GM21423 (cell line): ENCODE measurements at regions not wholly inside any gene's neighbourhood (a gene's known extent, or its start where the extent isn't known, plus 50 kb on each side); places are given as distances from the start of the nearest gene placed in this dataset.
"Not testable (repeated sequence)": the region's sequence is repeated elsewhere in the genome, so short reads cannot be mapped to it uniquely, and the experiment has no call there.

Source experiments
- ATAC-seq: cut with Tn5 transposase; IDR thresholded peaks from one replicate; pipeline ENCODE4 v1.9.1; 2021; ENCODE audit warnings: mild to moderate bottlenecking, moderate library complexity; ENCODE audit not compliant: unreplicated experiment

DNA sequence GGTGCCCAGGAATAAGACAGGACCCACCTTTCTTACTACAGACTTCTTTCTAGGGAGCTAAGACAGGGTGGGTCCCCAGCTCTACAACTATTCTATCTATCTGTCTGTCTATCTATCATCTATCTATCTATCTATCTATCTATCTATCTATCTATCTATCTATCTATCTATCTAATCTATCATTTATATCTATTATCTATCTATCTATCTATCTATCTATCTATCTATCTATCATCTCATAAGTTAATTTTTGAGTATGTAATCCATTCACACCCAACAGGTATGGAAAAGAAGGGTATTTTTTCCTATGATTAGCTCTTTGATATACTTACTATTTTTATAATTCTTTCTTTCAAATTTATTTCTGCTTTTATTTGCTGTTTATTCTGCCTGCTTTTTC lies 55.9 kb downstream of the BAMBI start:
- ATAC-seq = no peak

DNA sequence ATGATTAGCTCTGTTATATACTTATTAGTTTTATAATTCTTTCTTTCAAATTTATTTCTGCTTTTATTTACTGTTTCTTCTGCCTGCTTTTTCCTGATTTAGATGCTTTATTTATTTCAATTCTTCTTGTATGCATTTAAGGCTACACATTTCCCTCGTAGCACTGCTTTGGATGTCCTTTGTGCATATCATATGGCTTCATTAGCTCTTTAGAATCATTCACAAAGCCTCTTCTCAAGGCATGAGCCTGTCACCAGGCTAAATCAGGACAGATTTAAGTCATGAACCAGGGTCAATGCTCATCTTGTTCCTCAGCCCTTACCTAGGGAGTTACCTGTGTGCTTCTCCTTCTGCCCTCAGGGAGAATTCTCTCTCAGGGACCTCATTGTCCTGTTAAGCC lies 56.3 kb downstream of the BAMBI start:
- ATAC-seq = no peak

DNA sequence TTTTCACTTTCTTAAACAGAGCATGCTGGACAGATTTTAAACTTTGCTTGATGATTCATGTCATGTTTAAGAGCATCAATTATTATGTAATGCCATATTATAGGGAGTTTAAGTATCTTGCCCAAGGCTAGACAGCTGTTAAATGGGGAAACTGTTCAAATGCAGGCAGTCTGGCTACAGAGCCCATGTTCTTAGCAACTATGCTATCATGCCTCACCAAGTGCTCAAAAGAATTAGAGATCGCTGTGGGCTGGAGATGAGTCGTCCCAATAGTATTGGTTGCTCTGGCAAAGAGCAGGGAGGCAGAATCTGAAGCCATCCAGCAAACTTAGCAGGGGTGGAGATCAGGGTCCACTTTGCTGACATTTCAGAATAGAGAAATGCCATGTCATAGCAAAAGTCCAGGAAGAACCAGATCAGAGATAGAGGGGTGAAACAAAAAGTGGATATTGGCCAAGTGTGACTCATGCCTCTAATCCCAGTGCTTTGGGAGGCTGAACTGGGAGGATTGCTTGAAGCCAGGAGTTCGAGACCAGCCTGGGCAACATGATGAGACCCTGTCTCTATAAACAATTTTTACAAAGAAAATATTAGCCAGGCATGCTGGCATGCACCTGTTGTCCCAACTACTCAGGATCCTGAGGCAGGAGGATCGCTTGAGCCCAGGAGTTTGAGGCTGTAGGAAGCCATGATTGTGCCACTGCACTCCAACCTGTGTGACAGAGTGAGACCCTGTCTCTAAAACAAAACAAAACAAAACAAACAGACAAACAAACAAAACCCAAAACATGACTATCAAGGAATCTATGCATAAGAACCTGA lies 57.8 kb downstream of the BAMBI start:
- ATAC-seq = no peak

DNA sequence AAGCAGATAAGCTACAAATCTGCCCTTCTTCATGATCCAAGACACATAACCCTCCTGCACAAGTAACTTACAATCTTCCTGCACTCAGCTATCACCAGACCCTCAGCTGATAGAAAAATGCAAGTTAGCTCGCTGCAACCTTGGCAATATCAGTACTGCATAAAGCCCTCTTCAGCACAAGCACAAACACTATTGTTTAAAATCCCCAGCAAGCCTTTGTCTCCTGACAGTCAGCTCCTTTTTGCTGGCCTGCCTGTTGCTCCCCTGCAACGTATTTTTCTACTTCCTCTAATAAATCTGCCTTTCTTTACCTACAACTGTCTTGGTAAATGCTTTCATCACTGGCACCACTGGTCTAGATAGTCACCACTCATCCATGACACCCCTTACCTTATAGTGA lies 59.8 kb downstream of the BAMBI start:
- no peak for ATAC-seq

DNA sequence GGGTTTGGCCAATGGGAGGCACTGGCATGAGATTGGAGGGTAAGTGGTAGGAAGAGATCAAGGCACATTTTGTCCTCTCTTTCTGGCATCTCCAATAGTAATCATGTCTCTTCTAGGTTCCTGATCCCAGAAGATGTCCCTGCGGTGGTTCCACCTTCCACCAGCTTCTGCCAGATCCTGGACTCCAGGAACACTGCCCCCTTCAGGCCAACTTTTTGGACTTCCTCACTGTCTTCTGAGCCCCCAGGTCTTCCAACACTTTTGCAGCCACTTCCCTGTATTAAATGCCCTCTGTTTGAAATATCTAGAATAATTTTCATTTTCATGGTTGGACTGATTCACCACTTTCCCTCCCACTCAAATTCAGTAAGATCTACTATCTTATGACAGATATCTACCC lies 60.9 kb downstream of the BAMBI start:
- ATAC-seq = no peak

DNA sequence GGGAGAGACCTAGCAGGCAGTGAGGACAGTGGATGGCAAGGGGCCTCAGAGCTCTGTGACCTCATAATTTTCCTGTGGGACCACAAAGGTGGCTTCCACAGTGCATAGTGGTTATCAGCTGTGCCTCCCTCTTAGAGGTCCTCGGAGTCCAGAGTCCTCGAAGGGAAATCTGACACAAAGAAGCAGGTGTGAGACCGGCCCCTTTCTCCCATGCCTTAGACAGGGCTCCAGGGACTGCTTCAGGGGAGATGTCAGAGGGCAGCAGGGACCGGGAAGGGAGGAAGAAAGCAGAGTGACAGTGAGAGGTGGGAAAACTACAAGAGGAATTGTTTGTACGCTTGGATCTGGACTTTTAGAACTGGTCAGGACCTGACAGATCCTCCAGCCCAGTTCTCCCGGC lies 66.3 kb downstream of the BAMBI start:
- no peak for ATAC-seq

DNA sequence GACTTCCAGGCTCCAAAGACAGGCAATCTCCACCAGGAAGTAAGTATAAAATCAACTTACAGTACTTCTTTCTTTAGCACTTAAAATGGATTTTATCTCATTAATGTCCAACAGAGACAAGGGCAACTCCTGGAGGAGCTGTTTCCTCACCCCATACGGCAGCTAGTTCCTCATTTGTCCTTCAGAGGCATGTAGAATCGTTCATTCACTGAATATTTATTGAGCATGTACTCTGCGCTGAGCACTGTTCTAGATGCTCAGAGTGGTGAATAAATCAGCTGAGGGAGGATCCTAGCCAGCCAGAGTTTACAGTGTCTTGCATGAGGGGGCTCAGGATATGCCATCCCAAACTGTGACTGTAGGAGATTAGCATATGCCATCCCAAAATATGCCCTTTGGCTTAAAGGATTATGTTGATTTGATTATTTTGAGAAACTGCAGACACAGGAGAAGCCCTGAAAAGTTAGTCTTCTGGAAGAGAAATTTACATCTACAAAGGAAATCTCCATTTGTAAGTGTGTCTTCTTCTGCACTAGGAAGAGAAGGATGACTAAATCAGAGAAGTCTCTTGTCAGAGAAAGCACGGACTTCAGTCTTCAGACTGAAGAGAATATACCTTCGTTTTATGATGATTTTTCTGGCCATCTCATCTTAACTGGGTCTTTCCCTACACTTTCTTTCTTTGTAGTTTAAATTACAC lies 66.9 kb downstream of the BAMBI start:
- no peak for ATAC-seq

DNA sequence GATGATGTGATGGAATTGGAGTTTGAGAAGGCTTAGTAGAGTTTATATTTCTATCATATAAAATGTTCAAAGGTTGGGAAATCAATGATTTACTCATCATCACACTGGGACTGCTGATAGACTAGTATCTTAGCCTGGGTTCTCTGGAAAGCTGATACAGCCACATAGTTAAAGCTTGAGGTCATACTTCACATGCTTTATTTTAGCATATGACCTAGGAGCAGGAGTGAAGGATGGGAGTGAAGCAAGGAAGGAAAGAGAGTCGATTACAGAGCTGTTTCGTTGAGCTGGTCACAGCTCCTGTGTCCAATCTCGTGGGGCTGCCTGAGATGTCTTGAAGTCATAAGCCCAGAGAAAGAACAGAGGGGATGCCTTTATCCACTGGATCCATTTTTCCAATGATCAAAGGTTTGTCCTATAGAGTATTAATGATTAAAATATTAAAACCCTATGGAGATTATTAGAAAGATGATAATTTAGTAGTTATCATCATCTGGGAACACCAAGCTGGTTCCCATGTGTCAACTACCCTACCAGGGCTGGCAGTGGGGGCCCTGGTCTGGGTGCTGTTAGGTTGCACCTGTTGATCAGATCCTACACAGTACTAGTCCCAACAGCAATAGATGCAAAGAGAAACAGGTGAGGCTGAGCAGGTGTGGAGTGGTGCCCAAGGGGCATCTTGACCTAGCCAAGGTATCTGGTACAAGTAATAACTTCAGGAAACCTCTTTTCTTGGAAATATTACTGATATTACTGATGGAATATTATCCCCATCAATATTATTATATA lies 77.8 kb downstream of the BAMBI start:
- ATAC-seq = no peak

DNA sequence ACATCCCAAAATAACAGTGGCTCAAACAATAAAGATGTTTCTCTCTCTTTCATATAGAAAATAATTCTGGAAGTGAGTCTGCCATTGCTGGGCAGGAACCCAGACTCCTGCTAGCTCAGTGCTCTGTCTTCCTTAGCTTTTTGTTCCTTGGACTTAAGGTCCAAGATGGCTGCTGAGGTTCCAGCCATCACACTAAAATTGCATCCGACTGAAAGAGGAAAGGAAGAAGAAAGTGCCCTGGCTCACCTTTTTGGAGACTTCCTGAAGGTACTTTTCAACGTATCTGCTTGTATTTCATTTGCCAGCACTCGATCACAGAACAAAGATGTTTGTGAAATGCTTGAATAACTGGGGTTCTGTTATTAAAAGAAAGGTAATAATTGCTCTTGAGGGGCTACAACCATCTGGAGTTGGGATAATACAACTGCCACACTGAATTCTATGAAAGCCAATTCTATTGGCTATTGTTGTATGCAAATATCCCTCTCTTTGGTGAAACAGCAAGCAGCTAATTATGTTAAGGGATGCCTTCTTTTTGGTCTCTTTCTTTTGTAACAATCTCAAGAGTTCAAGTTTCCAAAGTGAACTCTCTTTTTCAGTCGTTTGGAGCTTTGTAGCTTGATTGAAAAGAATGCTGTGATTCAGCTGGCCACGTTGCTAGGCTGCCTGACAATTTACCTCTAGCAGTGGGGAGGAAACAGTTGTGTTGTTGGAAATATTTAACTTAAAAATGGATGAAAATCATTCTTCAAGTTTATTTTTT lies 83.9 kb downstream of the BAMBI start:
- ATAC-seq = no peak

DNA sequence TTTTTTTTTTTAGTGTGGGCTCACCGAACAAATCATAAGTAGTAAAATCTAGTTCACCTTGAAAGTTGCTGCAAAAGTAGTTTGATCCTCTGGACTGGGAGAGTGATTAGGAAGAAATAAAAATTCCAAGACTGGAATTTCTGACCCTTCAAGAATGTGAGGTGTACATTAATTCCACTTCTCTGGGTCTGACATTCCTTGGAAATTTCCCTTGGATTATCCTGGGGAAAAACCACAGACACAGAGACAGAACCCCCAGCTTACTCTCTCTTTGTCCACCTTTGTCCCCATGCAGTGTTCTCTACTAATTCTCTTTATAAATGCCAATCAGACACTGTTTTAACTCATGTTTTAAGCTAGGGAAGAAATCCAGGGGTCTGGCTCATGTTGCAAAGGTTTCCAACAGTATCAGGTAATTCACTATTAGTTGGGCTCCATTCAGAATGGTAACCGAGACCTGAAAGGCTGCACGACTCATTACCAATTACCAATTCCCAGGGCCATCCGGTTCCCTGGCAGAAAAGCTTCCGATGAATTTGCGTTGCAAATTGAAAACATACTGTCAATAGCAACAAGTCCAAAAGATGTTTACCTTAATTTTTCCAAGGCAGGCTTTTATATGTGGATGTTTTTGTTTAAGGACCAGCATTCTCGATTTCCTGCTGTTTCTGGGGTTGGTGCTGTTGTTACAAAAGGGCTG lies 86.3 kb downstream of the BAMBI start:
- ATAC-seq = no peak

DNA sequence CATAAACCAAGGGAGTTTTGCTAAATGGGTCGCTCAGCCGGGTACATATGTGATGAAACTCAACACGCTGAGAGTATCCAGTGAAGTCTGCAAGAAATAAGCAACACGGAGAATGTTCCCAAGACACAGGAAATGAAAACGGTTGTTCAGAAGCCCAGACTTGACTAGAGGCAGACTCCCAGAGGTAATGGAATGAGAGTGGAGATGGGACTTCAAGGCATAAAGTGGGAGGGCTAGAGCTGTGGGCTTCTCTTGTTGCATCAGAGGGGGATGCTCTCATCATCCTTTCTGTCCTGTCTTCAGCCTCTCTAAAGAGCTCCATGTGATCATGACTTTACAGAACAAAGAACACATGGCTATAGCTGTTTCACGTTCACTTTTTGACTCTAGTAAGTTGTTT lies 88.3 kb downstream of the BAMBI start:
- no peak for ATAC-seq

DNA sequence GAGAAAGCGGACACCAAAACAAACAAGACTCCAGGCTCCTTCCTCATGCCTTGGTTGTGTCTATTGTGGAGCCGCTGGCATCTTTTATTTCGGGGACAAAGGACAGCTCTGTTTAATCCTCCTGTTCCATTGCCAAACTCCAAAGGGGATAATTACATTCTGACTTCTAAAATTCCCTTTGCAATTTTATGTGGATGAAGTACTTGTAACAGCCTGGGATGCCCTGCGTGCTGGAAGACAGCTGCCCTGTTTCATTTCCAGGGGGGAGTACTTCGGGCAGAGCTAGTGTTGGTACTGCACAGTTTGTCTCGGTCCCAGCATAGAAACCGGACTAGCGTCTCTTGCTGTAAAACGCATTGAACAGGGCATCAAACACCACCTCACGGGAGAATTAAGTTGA lies 90.9 kb downstream of the BAMBI start:
- ATAC-seq = no peak

DNA sequence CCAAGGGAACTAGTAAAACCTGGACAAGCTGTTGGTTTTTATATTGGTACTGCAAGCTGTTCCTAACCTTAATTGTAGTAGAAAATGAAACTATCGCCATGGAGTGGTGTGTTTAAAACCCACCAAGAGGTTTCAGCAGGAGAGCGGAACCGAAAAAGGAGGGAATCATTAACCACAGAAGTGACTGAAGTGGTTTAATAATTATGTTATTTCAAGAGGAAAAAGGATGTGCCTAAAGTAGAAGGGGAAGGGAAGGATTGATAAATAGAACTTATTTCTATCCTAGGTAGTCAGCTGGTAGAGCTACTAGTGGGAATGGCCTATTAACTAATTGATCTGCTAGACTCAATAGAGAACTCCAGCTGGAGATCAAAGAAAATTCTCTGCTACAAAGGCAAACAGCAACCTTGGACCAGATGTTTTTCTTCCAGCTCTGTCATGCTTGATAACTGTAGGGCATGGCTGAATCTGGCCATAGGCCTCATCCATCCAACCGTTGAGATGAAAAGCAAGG lies 91.8 kb downstream of the BAMBI start:
- ATAC-seq = no peak

DNA sequence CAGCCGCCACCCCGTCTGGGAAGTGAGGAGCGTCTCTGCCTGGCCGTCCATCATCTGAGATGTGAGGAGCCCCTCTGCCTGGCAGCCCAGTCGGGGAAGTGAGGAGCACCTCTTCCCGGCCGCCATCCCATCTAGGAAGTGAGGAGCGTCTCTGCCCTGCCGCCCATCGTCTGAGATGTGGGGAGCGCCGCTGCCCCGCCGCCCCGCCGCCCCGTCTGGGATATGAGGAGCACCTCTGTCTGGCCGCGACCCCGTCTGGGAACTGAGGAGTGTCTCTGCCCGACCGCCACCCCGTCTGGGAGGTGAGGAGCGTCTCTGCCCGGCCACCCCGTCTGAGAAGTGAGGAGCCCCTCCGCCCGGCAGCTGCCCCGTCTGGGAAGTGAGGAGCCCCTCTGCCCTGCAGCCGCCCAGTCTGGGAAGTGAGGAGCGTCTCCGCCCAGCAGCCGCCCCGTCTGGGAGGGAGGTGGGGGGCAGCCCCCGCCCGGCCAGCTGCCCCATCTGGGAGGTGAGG lies 94.3 kb downstream of the BAMBI start:
- ATAC-seq = not testable (repeated sequence)

DNA sequence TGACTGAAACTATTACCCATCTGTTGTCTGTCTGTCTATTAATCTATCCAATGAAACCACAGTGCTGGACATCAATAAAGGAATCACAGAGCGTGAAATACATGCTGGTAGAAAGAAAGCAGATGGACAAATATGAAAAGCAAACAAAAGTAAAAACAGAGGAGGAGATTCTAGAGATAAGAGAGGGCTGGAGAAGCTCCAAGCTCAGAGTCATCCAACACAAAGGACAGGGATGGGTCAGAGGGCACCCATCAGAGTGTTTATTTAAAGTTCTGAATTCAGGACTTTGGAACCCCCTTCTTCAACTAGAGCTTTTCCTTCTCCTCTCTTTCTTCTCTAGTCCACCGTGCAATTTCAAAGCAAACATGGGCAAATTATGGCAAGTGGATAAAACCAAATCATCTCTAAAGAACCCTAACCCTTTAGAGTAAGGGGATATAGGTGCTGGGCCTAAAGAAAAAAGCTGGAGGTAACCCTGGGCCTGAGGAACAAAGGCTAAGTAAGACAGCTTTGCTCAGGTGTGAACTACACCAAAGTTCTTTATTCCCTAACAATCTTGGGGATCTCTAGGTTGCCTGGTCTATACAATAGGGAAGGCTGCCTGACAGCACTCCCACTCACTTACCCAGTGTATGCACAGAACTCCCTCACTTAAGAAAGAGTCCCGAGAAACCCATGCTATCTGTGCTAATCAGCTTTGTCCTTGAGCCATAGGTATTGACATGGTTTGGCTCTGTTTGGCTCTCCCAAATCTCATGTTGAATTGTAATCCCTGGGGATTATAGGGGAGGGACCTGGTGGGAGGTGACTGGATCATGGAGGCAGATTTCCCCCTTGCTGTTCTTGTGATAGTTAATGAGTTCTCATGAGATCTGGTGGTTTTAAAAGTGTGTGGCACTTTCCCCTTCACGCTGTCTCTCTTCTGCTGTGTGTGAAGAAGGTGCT lies 97.0 kb downstream of the BAMBI start:
- no peak for ATAC-seq

DNA sequence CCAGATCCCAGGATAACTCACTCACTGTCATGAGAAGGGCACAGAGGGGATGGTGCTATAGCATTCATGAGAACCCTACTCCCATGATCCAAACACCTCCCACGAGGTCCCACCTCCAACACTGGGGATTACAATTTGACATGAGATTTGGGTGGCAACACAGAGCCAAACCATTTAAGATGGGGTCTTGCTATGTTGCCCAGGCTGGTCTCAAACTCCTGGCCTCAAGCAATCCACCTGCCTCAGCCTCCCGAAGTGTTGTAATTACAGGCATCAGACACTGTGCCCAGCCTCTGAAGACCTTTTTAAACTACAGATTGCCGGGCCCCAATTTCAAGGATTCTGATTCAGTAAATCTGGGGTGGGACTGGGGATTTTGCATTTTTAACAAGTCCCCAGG lies 98.5 kb downstream of the BAMBI start:
- no peak for ATAC-seq

DNA sequence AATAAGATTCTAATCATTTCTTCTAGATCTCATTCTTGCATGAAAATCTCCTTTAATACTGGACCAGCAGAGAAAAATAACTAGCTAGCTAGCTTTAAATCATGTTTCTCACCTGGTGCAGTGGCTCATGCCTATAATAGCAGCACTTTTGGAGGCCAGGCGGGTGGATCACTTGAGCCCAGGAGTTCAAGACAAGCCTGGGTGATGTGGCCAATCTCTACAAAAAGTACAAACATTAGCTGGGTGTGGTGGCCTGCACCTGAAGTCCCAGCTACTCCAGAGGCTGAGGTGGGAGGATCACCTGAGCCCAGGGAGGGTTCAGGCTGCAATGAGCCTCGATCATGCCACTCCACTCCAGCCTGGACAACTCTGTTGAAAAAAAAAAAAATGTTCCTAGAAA lies 99.2 kb downstream of the BAMBI start:
- no peak for ATAC-seq

DNA sequence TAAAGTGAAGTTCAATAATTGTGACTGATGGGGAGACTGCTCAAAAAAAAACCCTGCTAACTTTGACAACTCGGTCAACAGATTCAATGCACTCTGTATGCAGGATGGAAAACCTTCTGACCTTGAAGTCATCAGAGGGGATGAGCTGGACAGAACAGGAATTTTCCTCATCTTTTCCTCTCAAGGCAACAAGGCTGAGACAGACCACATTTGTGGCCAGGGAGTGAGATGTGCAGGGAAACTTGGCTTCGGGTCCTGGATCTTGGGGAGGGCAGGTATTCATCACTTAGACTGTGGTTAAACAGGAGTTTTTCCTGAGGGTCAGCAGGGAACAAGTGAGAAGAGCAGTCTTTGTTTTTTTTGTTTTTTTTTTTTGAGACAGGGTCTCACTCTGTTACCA lies 100.6 kb downstream of the BAMBI start:
- no peak for ATAC-seq

DNA sequence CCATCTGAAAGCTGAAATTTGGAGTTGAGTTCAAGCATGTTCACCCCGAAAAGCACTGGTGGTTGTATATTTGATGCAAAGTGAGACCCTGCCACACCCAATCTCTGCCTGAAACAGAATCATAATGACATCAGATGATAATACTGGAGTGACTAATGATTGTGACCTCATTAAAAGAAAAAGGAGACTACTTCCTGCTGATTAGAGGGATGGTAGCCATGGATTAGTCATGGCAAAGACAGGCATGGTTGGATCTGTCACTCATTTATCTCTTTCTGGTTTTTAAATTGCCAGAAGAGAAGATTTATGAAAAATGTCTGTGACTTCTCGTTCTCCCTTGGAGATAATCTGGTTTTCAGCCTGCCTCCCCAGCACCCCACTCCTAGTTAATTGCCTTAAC lies 101.2 kb downstream of the BAMBI start:
- no peak for ATAC-seq
